ENCODE measurements at regions not wholly inside any gene's neighbourhood (a gene's known extent, or its start where the extent isn't known, plus 50 kb on each side); places are given as distances from the start of the nearest gene placed in this dataset.

DNA sequence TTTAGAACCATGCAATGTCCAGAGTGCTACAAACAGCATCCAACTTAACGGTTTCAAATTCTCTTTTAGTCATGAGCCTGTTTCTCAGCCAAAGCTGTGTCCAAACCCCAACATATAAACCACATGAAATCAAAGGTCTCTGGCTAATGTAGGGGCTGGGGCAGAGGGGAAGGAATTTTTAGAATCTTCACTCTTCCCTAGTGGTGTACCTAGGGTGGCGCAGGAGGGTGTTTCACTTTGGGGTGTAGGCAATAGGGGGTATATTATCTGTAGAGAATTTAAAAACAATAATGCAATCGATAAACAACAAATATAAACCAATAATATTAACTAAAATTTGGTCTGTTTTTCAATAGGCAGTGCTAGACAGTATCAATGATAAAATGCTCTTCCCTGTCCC is 132.1 kb upstream of the BRINP1 start:
- no peak overlapping the region for H3K4me3 ChIP-seq (ENCODE audit: low read depth in 1 of 3, low read length in 3 of 3)
- H3K27me3 ChIP-seq (ENCODE audit: control insufficient read depth in 3 of 3, insufficient read depth in 3 of 3, low read length in 3 of 3) = no peaks in the 10 kb centered on the region
- H3K4me1 ChIP-seq (ENCODE audit: control insufficient read depth in 3 of 3, insufficient read depth in 2 of 3, low read depth in 1 of 3, low read length in 2 of 3) = no peaks in the 10 kb centered on the region
- no peak overlapping the region for H3K27ac ChIP-seq (ENCODE audit: low read depth in 1 of 3, low read length in 2 of 3)
- no peak for DNase-seq
- no peaks in the 10 kb centered on the region for H3K9me3 ChIP-seq (ENCODE audit: control insufficient read depth in 2 of 2, insufficient read depth in 1 of 2, low read depth in 1 of 2, low read length in 1 of 2)
- FAIRE-seq = no peak
- no peaks in the 10 kb centered on the region for H3K36me3 ChIP-seq (ENCODE audit: control insufficient read depth in 3 of 3, insufficient read depth in 2 of 3, low read depth in 1 of 3, low read length in 3 of 3)
- 80 to 83% (median 81%) methylated on average over 3 of the region's 3 CpGs for WGBS, 3 donors

GRCh38 chr9:119500072-119500771 is 131.0 kb upstream of the BRINP1 start:
- Histone ChIP-seq H3K9me3 (ENCODE audit: control insufficient read depth in 2 of 2, insufficient read depth in 1 of 2, low read depth in 1 of 2, low read length in 1 of 2) (no peaks in the 10 kb centered on the region), H3K4me3 (ENCODE audit: low read depth in 1 of 3, low read length in 3 of 3) (no peak overlapping the region), H3K27me3 (ENCODE audit: control insufficient read depth in 3 of 3, insufficient read depth in 3 of 3, low read length in 3 of 3) (no peaks in the 10 kb centered on the region), H3K36me3 (ENCODE audit: control insufficient read depth in 3 of 3, insufficient read depth in 2 of 3, low read depth in 1 of 3, low read length in 3 of 3) (no peaks in the 10 kb centered on the region), H3K4me1 (ENCODE audit: control insufficient read depth in 3 of 3, insufficient read depth in 2 of 3, low read depth in 1 of 3, low read length in 2 of 3) (no peaks in the 10 kb centered on the region), H3K27ac (ENCODE audit: low read depth in 1 of 3, low read length in 2 of 3) (no peak overlapping the region)
- DNase-seq = no peak
- 78 to 85% (median 81%) methylated on average over 6 of the region's 6 CpGs for WGBS, 3 donors
- FAIRE-seq = no peak

- DNase-seq = no peak
- Histone ChIP-seq H3K4me1 (ENCODE audit: control insufficient read depth in 3 of 3, insufficient read depth in 2 of 3, low read depth in 1 of 3, low read length in 2 of 3) (no peaks in the 10 kb centered on the region), H3K27me3 (ENCODE audit: control insufficient read depth in 3 of 3, insufficient read depth in 3 of 3, low read length in 3 of 3) (no peaks in the 10 kb centered on the region), H3K9me3 (ENCODE audit: control insufficient read depth in 2 of 2, insufficient read depth in 1 of 2, low read depth in 1 of 2, low read length in 1 of 2) (no peaks in the 10 kb centered on the region), H3K27ac (ENCODE audit: low read depth in 1 of 3, low read length in 2 of 3) (no peak overlapping the region), H3K4me3 (ENCODE audit: low read depth in 1 of 3, low read length in 3 of 3) (no peak overlapping the region), H3K36me3 (ENCODE audit: control insufficient read depth in 3 of 3, insufficient read depth in 2 of 3, low read depth in 1 of 3, low read length in 3 of 3) (no peaks in the 10 kb centered on the region)
- 52 to 59% (median 58%) methylated on average over 6 of the region's 6 CpGs for WGBS, 3 donors
- no peak for FAIRE-seq
Measured at GRCh38 chr9:119487118-119487827, 118.0 kb upstream of the BRINP1 start.

- Histone ChIP-seq H3K27ac (ENCODE audit: low read depth in 1 of 3, low read length in 2 of 3) (no peak overlapping the region), H3K36me3 (ENCODE audit: control insufficient read depth in 3 of 3, insufficient read depth in 2 of 3, low read depth in 1 of 3, low read length in 3 of 3) (no peaks in the 10 kb centered on the region), H3K27me3 (ENCODE audit: control insufficient read depth in 3 of 3, insufficient read depth in 3 of 3, low read length in 3 of 3) (no peaks in the 10 kb centered on the region), H3K9me3 (ENCODE audit: control insufficient read depth in 2 of 2, insufficient read depth in 1 of 2, low read depth in 1 of 2, low read length in 1 of 2) (no peaks in the 10 kb centered on the region), H3K4me1 (ENCODE audit: control insufficient read depth in 3 of 3, insufficient read depth in 2 of 3, low read depth in 1 of 3, low read length in 2 of 3) (no peaks in the 10 kb centered on the region), H3K4me3 (ENCODE audit: low read depth in 1 of 3, low read length in 3 of 3) (no peak overlapping the region)
- DNase-seq (no peak), FAIRE-seq (no peak)
Measured at GRCh38 chr9:119483153-119483552, 113.9 kb upstream of the BRINP1 start.

GRCh38 chr9:119477197-119477596 is 108.0 kb upstream of the BRINP1 start:
- Histone ChIP-seq H3K27me3 (ENCODE audit: control insufficient read depth in 3 of 3, insufficient read depth in 3 of 3, low read length in 3 of 3) (no peaks in the 10 kb centered on the region), H3K4me1 (ENCODE audit: control insufficient read depth in 3 of 3, insufficient read depth in 2 of 3, low read depth in 1 of 3, low read length in 2 of 3) (no peaks in the 10 kb centered on the region), H3K36me3 (ENCODE audit: control insufficient read depth in 3 of 3, insufficient read depth in 2 of 3, low read depth in 1 of 3, low read length in 3 of 3) (no peaks in the 10 kb centered on the region), H3K9me3 (ENCODE audit: control insufficient read depth in 2 of 2, insufficient read depth in 1 of 2, low read depth in 1 of 2, low read length in 1 of 2) (no peaks in the 10 kb centered on the region), H3K27ac (ENCODE audit: low read depth in 1 of 3, low read length in 2 of 3) (no peak overlapping the region), H3K4me3 (ENCODE audit: low read depth in 1 of 3, low read length in 3 of 3) (no peak overlapping the region)
- WGBS, 3 donors = 72 to 78% (median 73%) methylated on average over 7 of the region's 7 CpGs
- no peak for FAIRE-seq
- DNase-seq = no peak

DNA sequence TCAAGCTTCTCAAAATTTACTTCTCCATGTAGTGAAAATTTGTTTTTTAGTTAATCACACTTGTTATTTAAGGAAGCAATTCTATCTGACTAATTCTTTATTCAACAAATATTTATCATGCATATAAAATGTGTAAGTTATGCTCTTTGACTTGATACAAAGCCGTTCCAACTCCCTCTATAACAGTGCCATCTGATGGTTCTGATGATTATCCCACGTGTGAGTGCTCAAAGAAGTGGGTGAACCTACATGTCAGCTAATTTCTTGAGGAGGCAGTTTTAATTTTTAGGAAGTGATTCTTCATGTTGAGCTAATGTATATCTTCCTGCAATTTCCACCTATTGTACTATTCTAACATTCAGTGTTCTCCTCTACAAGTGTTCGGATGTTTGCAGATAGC is 88.8 kb upstream of the BRINP1 start:
- 38 to 42% (median 40%) methylated on average over 3 of the region's 3 CpGs for WGBS, 3 donors
- Histone ChIP-seq H3K9me3 (ENCODE audit: control insufficient read depth in 2 of 2, insufficient read depth in 1 of 2, low read depth in 1 of 2, low read length in 1 of 2) (no peaks in the 10 kb centered on the region), H3K27me3 (ENCODE audit: control insufficient read depth in 3 of 3, insufficient read depth in 3 of 3, low read length in 3 of 3) (no peaks in the 10 kb centered on the region), H3K4me3 (ENCODE audit: low read depth in 1 of 3, low read length in 3 of 3) (no peak overlapping the region), H3K27ac (ENCODE audit: low read depth in 1 of 3, low read length in 2 of 3) (no peak overlapping the region), H3K4me1 (ENCODE audit: control insufficient read depth in 3 of 3, insufficient read depth in 2 of 3, low read depth in 1 of 3, low read length in 2 of 3) (no peaks in the 10 kb centered on the region), H3K36me3 (ENCODE audit: control insufficient read depth in 3 of 3, insufficient read depth in 2 of 3, low read depth in 1 of 3, low read length in 3 of 3) (no peaks in the 10 kb centered on the region)
- DNase-seq (peak in 1 of 2 donors; percentile 12), FAIRE-seq (no peak)

GRCh38 chr9:119453980-119454379 is 84.7 kb upstream of the BRINP1 start:
- no peak overlapping the region for H3K27ac ChIP-seq (ENCODE audit: low read depth in 1 of 3, low read length in 2 of 3)
- no peak for FAIRE-seq
- no peaks in the 10 kb centered on the region for H3K9me3 ChIP-seq (ENCODE audit: control insufficient read depth in 2 of 2, insufficient read depth in 1 of 2, low read depth in 1 of 2, low read length in 1 of 2)
- H3K27me3 ChIP-seq (ENCODE audit: control insufficient read depth in 3 of 3, insufficient read depth in 3 of 3, low read length in 3 of 3) = no peaks in the 10 kb centered on the region
- no peak for DNase-seq
- H3K4me3 ChIP-seq (ENCODE audit: low read depth in 1 of 3, low read length in 3 of 3) = no peak overlapping the region
- WGBS, 3 donors = 80 to 93% (median 85%) methylated on average over 1 of the region's 1 CpG
- H3K36me3 ChIP-seq (ENCODE audit: control insufficient read depth in 3 of 3, insufficient read depth in 2 of 3, low read depth in 1 of 3, low read length in 3 of 3) = no peaks in the 10 kb centered on the region
- peaks cover 0 to 2% (median 0%) of the 10 kb centered on the region in 3 donors for H3K4me1 ChIP-seq (ENCODE audit: control insufficient read depth in 3 of 3, insufficient read depth in 2 of 3, low read depth in 1 of 3, low read length in 2 of 3)

- 67 to 79% (median 74%) methylated on average over 3 of the region's 3 CpGs for WGBS, 3 donors
- H3K36me3 ChIP-seq (ENCODE audit: control insufficient read depth in 3 of 3, insufficient read depth in 2 of 3, low read depth in 1 of 3, low read length in 3 of 3) = no peaks in the 10 kb centered on the region
- no peak for FAIRE-seq
Measured at GRCh38 chr9:119453490-119453911, 84.3 kb upstream of the BRINP1 start.

More at GRCh38 chr9:119453490-119453911, 84.3 kb upstream of the BRINP1 start:
- Histone ChIP-seq H3K27ac (ENCODE audit: low read depth in 1 of 3, low read length in 2 of 3) (no peak overlapping the region), H3K27me3 (ENCODE audit: control insufficient read depth in 3 of 3, insufficient read depth in 3 of 3, low read length in 3 of 3) (no peaks in the 10 kb centered on the region), H3K4me3 (ENCODE audit: low read depth in 1 of 3, low read length in 3 of 3) (no peak overlapping the region), H3K4me1 (ENCODE audit: control insufficient read depth in 3 of 3, insufficient read depth in 2 of 3, low read depth in 1 of 3, low read length in 2 of 3) (peaks cover 0 to 2% (median 0%) of the 10 kb centered on the region in 3 donors), H3K9me3 (ENCODE audit: control insufficient read depth in 2 of 2, insufficient read depth in 1 of 2, low read depth in 1 of 2, low read length in 1 of 2) (no peaks in the 10 kb centered on the region)
- no peak for DNase-seq

All from small intestine (tissue), 7 donors.